Chondrocyte (in vitro differentiated cells): ENCODE measurements at regions not wholly inside any gene's neighbourhood (a gene's known extent, or its start where the extent isn't known, plus 50 kb on each side); places are given as distances from the start of the nearest gene placed in this dataset.

Experiments used
- DNase-seq: peaks from one replicate; pipeline ENCODE4 v3.0.0; 2021; ENCODE audit warnings: mixed read lengths, low spot score
- H3K27ac Mint-ChIP-seq: one replicate; pipeline ENCODE4 v1.8.0; 2021; ENCODE audit warnings: mild to moderate bottlenecking, moderate library complexity, mixed read lengths; ENCODE audit not compliant: unreplicated experiment
- H3K27me3 Mint-ChIP-seq: 2 replicates; pipeline ENCODE4 v1.8.0; 2021; ENCODE audit warnings: low read depth, mixed read lengths
- H3K36me3 Mint-ChIP-seq: 2 replicates; pipeline ENCODE4 v1.8.0; 2021; ENCODE audit warnings: low read depth, mixed read lengths
- H3K4me1 Mint-ChIP-seq: 2 replicates; pipeline ENCODE4 v1.8.0; 2021; ENCODE audit warnings: low read depth, mild to moderate bottlenecking, mixed read lengths
- H3K4me3 Mint-ChIP-seq: one replicate; pipeline ENCODE4 v1.8.0; 2021; ENCODE audit warnings: mild to moderate bottlenecking, moderate library complexity, mixed read lengths; ENCODE audit not compliant: unreplicated experiment
- H3K9me3 Mint-ChIP-seq: 2 replicates; pipeline ENCODE4 v1.8.0; 2021; ENCODE audit warnings: low read depth, mixed read lengths
- CTCF ChIP-seq: fragments of 200-600 bp; sonication (generic); IDR thresholded peaks from 2 replicates; pipeline ENCODE4 v1.5.0; 2021; ENCODE audit warnings: antibody characterized with exemption, mild to moderate bottlenecking, moderate library complexity

- H3K36me3 Mint-ChIP-seq, result no peaks in the 10 kb centered on the region
- H3K4me1 Mint-ChIP-seq, result peaks cover 14% of the 10 kb centered on the region
- no peaks in the 10 kb centered on the region for H3K9me3 Mint-ChIP-seq
- H3K4me3 Mint-ChIP-seq, result no peak overlapping the region
- no peak overlapping the region for H3K27ac Mint-ChIP-seq
- DNase-seq, result no peak
- no peaks in the 10 kb centered on the region for H3K27me3 Mint-ChIP-seq
- no peak for TF ChIP-seq CTCF
These were observed 224.3 kb upstream of the SLC35B3 start for GRCh38 chr6:8659404-8660189.

GRCh38 chr6:8658416-8658815, 223.1 kb upstream of the SLC35B3 start:
- H3K4me3 Mint-ChIP-seq, result no peak overlapping the region

GRCh38 chr6:8657522-8657921, 222.2 kb upstream of the SLC35B3 start:
- Mint-ChIP-seq H3K36me3 (no peaks in the 10 kb centered on the region), H3K27ac (no peak overlapping the region), H3K4me3 (no peak overlapping the region), H3K9me3 (no peaks in the 10 kb centered on the region), H3K4me1 (peaks cover 14% of the 10 kb centered on the region), H3K27me3 (no peaks in the 10 kb centered on the region)
- TF ChIP-seq CTCF, result no peak
- no peak for DNase-seq

More at GRCh38 chr6:8658416-8658815, 223.1 kb upstream of the SLC35B3 start:
- DNase-seq, result no peak
- Mint-ChIP-seq H3K27ac (no peak overlapping the region), H3K36me3 (no peaks in the 10 kb centered on the region), H3K9me3 (no peaks in the 10 kb centered on the region), H3K4me1 (peaks cover 14% of the 10 kb centered on the region), H3K27me3 (no peaks in the 10 kb centered on the region)
- no peak for TF ChIP-seq CTCF

GRCh38 chr6:8655670-8656454, 220.5 kb upstream of the SLC35B3 start:
- no peaks in the 10 kb centered on the region for H3K36me3 Mint-ChIP-seq
- no peak overlapping the region for H3K4me3 Mint-ChIP-seq
- H3K4me1 Mint-ChIP-seq, result peaks cover 14% of the 10 kb centered on the region
- no peak for TF ChIP-seq CTCF
- H3K9me3 Mint-ChIP-seq, result no peaks in the 10 kb centered on the region
- no peak for DNase-seq
- H3K27ac Mint-ChIP-seq, result no peak overlapping the region
- H3K27me3 Mint-ChIP-seq, result no peaks in the 10 kb centered on the region

GRCh38 chr6:8652710-8653109, 217.4 kb upstream of the SLC35B3 start:
- no peak overlapping the region for H3K27ac Mint-ChIP-seq
- H3K4me3 Mint-ChIP-seq, result no peak overlapping the region
- no peak for TF ChIP-seq CTCF
- H3K4me1 Mint-ChIP-seq, result peaks cover 6% of the 10 kb centered on the region
- peaks cover 18% of the 10 kb centered on the region for H3K9me3 Mint-ChIP-seq
- H3K36me3 Mint-ChIP-seq, result peaks cover 2% of the 10 kb centered on the region
- no peak for DNase-seq
- no peaks in the 10 kb centered on the region for H3K27me3 Mint-ChIP-seq
